ENCODE measurements at regions not wholly inside any gene's neighbourhood (a gene's known extent, or its start where the extent isn't known, plus 50 kb on each side); places are given as distances from the start of the nearest gene placed in this dataset.
"Not testable (repeated sequence)": the region's sequence is repeated elsewhere in the genome, so short reads cannot be mapped to it uniquely, and the experiment has no call there.

GRCh38 chr5:91315701-91316100 is 67.4 kb downstream of the ARRDC3 start:
- peaks cover 0 to 18% of the 10 kb centered on the region in 2 donors for H3K4me1 ChIP-seq
- no peak for TF ChIP-seq CTCF (IDR thresholded peaks at IDR 0.05)
- H3K27ac ChIP-seq = no peak overlapping the region
- H3K4me3 ChIP-seq = no peak overlapping the region
- intact Hi-C loops (cut with DNase I) = no loop called here
- no peak for DNase-seq (ENCODE audit: low spot score in 2 of 2)
- H3K36me3 ChIP-seq = no peaks in the 10 kb centered on the region
- H3K27me3 ChIP-seq = no peaks in the 10 kb centered on the region
- H3K9me3 ChIP-seq = no peaks in the 10 kb centered on the region

GRCh38 chr5:91313757-91314673 is 69.1 kb downstream of the ARRDC3 start:
- Histone ChIP-seq H3K36me3 (no peaks in the 10 kb centered on the region), H3K27me3 (no peaks in the 10 kb centered on the region), H3K4me3 (no peak overlapping the region), H3K9me3 (no peaks in the 10 kb centered on the region), H3K27ac (peak overlapping the region in 1 of 2 donors; percentile 43), H3K4me1 (peaks cover 0 to 18% of the 10 kb centered on the region in 2 donors)
- TF ChIP-seq CTCF (IDR thresholded peaks at IDR 0.05) = no peak
- peak; percentile 75 to 91 for DNase-seq (ENCODE audit: low spot score in 2 of 2)
- intact Hi-C loops (cut with DNase I) = loop anchor here (5.0 kb wide), 1 partner anchor 212 kb away; no protein-coding TSS in a partner anchor

- Histone ChIP-seq H3K9me3 (no peaks in the 10 kb centered on the region), H3K4me3 (no peak overlapping the region), H3K27me3 (no peaks in the 10 kb centered on the region), H3K36me3 (no peaks in the 10 kb centered on the region), H3K27ac (peak overlapping the region; percentile 59 to 85), H3K4me1 (peaks cover 0 to 18% of the 10 kb centered on the region in 2 donors)
- no peak for TF ChIP-seq CTCF (IDR thresholded peaks at IDR 0.05)
- intact Hi-C loops (cut with DNase I) = loop anchor here (5.0 kb wide), 1 partner anchor 210 kb away; no protein-coding TSS in a partner anchor
- DNase-seq (ENCODE audit: low spot score in 2 of 2) = no peak
Measured at GRCh38 chr5:91312698-91313097, 70.4 kb downstream of the ARRDC3 start.

- no peaks in the 10 kb centered on the region for H3K27me3 ChIP-seq
- H3K9me3 ChIP-seq = no peaks in the 10 kb centered on the region
- H3K36me3 ChIP-seq = no peaks in the 10 kb centered on the region
- peak in 1 of 3 experiments; percentile 11 for TF ChIP-seq CTCF (IDR thresholded peaks at IDR 0.05)
- H3K4me3 ChIP-seq = no peak overlapping the region
- peak overlapping the region; percentile 59 to 85 for H3K27ac ChIP-seq
- peak; percentile 62 to 93 for DNase-seq (ENCODE audit: low spot score in 2 of 2)
- H3K4me1 ChIP-seq = peaks cover 0 to 18% of the 10 kb centered on the region in 2 donors
- intact Hi-C loops (cut with DNase I) = loop anchor here (1.0 to 5.0 kb wide), 3 partner anchors 29 to 210 kb away; no protein-coding TSS in a partner anchor
Measured at GRCh38 chr5:91311697-91312501, 71.2 kb downstream of the ARRDC3 start.

GRCh38 chr5:91311168-91311696 is 71.9 kb downstream of the ARRDC3 start:
- no peak for TF ChIP-seq CTCF (IDR thresholded peaks at IDR 0.05)

GRCh38 chr5:91308157-91308556 is 75.0 kb downstream of the ARRDC3 start:
- DNase-seq (ENCODE audit: low spot score in 2 of 2); H3K4me3 ChIP-seq; H3K27me3 ChIP-seq; H3K27ac ChIP-seq; H3K9me3 ChIP-seq; intact Hi-C loops (cut with DNase I); H3K36me3 ChIP-seq: not testable (repeated sequence)
- H3K4me1 ChIP-seq = peaks cover 0 to 15% of the 10 kb centered on the region in 2 donors

More at GRCh38 chr5:91311168-91311696, 71.9 kb downstream of the ARRDC3 start:
- Histone ChIP-seq H3K9me3 (no peaks in the 10 kb centered on the region), H3K4me1 (peaks cover 0 to 18% of the 10 kb centered on the region in 2 donors), H3K4me3 (no peak overlapping the region), H3K27ac (peak overlapping the region; percentile 59 to 85), H3K36me3 (no peaks in the 10 kb centered on the region), H3K27me3 (no peaks in the 10 kb centered on the region)
- DNase-seq (ENCODE audit: low spot score in 2 of 2) = no peak
- intact Hi-C loops (cut with DNase I) = loop anchor here (1.0 to 5.0 kb wide), 3 partner anchors 28 to 209 kb away; no protein-coding TSS in a partner anchor

Data from ascending aorta (tissue), 2 donors.